ENCODE measurements at regions not wholly inside any gene's neighbourhood (a gene's known extent, or its start where the extent isn't known, plus 50 kb on each side); places are given as distances from the start of the nearest gene placed in this dataset.

GRCh38 chrX:4963432-4963831, 1250.0 kb upstream of the PRKX start:
- Histone ChIP-seq H3K4me1 (no peaks in the 10 kb centered on the region), H3K4me3 (ENCODE audit: low read depth, low read length) (no peak overlapping the region), H3K27me3 (replicated peaks; ENCODE audit: control insufficient read depth, insufficient read depth, low read length) (no peaks in the 10 kb centered on the region), H3K9me3 (no peaks in the 10 kb centered on the region), H3K36me3 (ENCODE audit: control insufficient read depth, insufficient read depth, low read length) (no peaks in the 10 kb centered on the region)
- intact Hi-C loops (cut with micrococcal nuclease; ENCODE audit: unreplicated experiment) = no loop called here
- ChIA-PET CTCF (no interaction called here), POLR2A (no interaction called here)
- TF ChIP-seq CTCF (IDR thresholded peaks at IDR 0.05; ENCODE audit: insufficient read depth in 1 of 2, low read depth in 1 of 2, low read length in 1 of 2, severe bottlenecking in 1 of 2, unreplicated experiment in 1 of 2) = no peak
- no peak overlapping the region for H3K4me3 Mint-ChIP-seq (ENCODE audit: unreplicated experiment)
- peaks cover 10% of the 10 kb centered on the region for H3K9me3 Mint-ChIP-seq (ENCODE audit: unreplicated experiment)
- no peaks in the 10 kb centered on the region for H3K27me3 Mint-ChIP-seq (ENCODE audit: insufficient read depth, unreplicated experiment)
- BruUV-seq (replicated peaks) = no TSS peak
- no peaks in the 10 kb centered on the region for H3K4me1 Mint-ChIP-seq (ENCODE audit: low read depth, unreplicated experiment)
- H3K36me3 Mint-ChIP-seq (ENCODE audit: insufficient read depth, unreplicated experiment) = no peaks in the 10 kb centered on the region
- H3K27ac Mint-ChIP-seq (ENCODE audit: unreplicated experiment) = no peak overlapping the region
- no peak for DNase-seq

GRCh38 chrX:4944767-4945166, 1231.3 kb upstream of the PRKX start:
- no TSS peak for BruUV-seq (replicated peaks)
- Histone ChIP-seq H3K4me1 (no peaks in the 10 kb centered on the region), H3K4me3 (ENCODE audit: low read depth, low read length) (no peak overlapping the region), H3K27me3 (replicated peaks; ENCODE audit: control insufficient read depth, insufficient read depth, low read length) (no peaks in the 10 kb centered on the region), H3K9me3 (no peaks in the 10 kb centered on the region), H3K36me3 (ENCODE audit: control insufficient read depth, insufficient read depth, low read length) (no peaks in the 10 kb centered on the region)
- POLR2A ChIA-PET = no interaction called here
- no peak for TF ChIP-seq CTCF (IDR thresholded peaks at IDR 0.05; ENCODE audit: insufficient read depth in 1 of 2, low read depth in 1 of 2, low read length in 1 of 2, severe bottlenecking in 1 of 2, unreplicated experiment in 1 of 2)
- CTCF ChIA-PET = no interaction called here
- H3K27ac Mint-ChIP-seq (ENCODE audit: unreplicated experiment) = no peak overlapping the region
- intact Hi-C loops (cut with micrococcal nuclease; ENCODE audit: unreplicated experiment) = no loop called here
- H3K4me1 Mint-ChIP-seq (ENCODE audit: low read depth, unreplicated experiment) = no peaks in the 10 kb centered on the region
- H3K36me3 Mint-ChIP-seq (ENCODE audit: insufficient read depth, unreplicated experiment) = no peaks in the 10 kb centered on the region
- DNase-seq = no peak
- H3K27me3 Mint-ChIP-seq (ENCODE audit: insufficient read depth, unreplicated experiment) = no peaks in the 10 kb centered on the region
- H3K9me3 Mint-ChIP-seq (ENCODE audit: unreplicated experiment) = no peaks in the 10 kb centered on the region
- H3K4me3 Mint-ChIP-seq (ENCODE audit: unreplicated experiment) = no peak overlapping the region

- Histone ChIP-seq H3K9me3 (no peaks in the 10 kb centered on the region), H3K4me3 (ENCODE audit: low read depth, low read length) (no peak overlapping the region), H3K36me3 (ENCODE audit: control insufficient read depth, insufficient read depth, low read length) (no peaks in the 10 kb centered on the region), H3K27me3 (replicated peaks; ENCODE audit: control insufficient read depth, insufficient read depth, low read length) (no peaks in the 10 kb centered on the region), H3K4me1 (no peaks in the 10 kb centered on the region)
- intact Hi-C loops (cut with micrococcal nuclease; ENCODE audit: unreplicated experiment) = no loop called here
- H3K4me3 Mint-ChIP-seq (ENCODE audit: unreplicated experiment) = no peak overlapping the region
- no peak for DNase-seq
- ChIA-PET POLR2A (no interaction called here), CTCF (no interaction called here)
- no peaks in the 10 kb centered on the region for H3K27me3 Mint-ChIP-seq (ENCODE audit: insufficient read depth, unreplicated experiment)
- no peak for TF ChIP-seq CTCF (IDR thresholded peaks at IDR 0.05; ENCODE audit: insufficient read depth in 1 of 2, low read depth in 1 of 2, low read length in 1 of 2, severe bottlenecking in 1 of 2, unreplicated experiment in 1 of 2)
- no TSS peak for BruUV-seq (replicated peaks)
- no peaks in the 10 kb centered on the region for H3K4me1 Mint-ChIP-seq (ENCODE audit: low read depth, unreplicated experiment)
- H3K9me3 Mint-ChIP-seq (ENCODE audit: unreplicated experiment) = no peaks in the 10 kb centered on the region
- no peak overlapping the region for H3K27ac Mint-ChIP-seq (ENCODE audit: unreplicated experiment)
- no peaks in the 10 kb centered on the region for H3K36me3 Mint-ChIP-seq (ENCODE audit: insufficient read depth, unreplicated experiment)
Observed at GRCh38 chrX:4936315-4936714, 1222.9 kb upstream of the PRKX start.
